Fibroblast of lung (primary cell): ENCODE measurements at regions not wholly inside any gene's neighbourhood (a gene's known extent, or its start where the extent isn't known, plus 50 kb on each side); places are given as distances from the start of the nearest gene placed in this dataset.

ENCODE experiments used
- EZH2 ChIP-seq: IDR thresholded peaks from 2 replicates; pipeline ENCODE4 v1.5.1; 2012; ENCODE audit warnings: low read length, control low read depth, mild to moderate bottlenecking; ENCODE audit errors: missing control alignments
- TF ChIP-seq, protein P1 (sequence below), 2 donors: IDR thresholded peaks in 1 of 2; conservative IDR thresholded peaks in 1 of 2; 1 replicate in 1 of 2; 2 replicates in 1 of 2; pipeline ENCODE4 v1.5.1; 2011 to 2012; ENCODE audit warnings: low read length in 2 of 2, control low read depth in 1 of 2, inconsistent platforms in 1 of 2, low read depth in 1 of 2, mild to moderate bottlenecking in 1 of 2

DNA sequence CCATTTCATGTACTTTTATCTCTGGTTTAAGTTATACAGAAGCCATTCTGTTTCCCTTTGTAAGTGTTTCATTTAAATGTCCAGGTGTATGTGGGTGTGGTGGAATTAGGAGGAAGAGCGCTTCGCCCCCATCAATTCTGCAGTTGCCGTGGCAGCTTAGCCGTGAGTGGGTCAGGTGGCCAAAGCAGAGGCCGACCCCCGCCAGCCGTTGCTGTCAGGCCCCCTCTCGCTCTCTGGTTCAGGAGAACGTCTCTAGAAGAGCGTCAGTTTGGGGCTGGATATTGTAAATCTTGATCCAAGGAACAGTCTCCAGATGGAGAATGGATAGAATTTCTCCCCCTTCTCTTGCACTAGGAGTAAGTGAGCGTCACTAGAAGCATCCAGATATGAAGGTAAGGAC is 367.4 kb downstream of the FOXA2 start:
- TF ChIP-seq, protein P1, sequence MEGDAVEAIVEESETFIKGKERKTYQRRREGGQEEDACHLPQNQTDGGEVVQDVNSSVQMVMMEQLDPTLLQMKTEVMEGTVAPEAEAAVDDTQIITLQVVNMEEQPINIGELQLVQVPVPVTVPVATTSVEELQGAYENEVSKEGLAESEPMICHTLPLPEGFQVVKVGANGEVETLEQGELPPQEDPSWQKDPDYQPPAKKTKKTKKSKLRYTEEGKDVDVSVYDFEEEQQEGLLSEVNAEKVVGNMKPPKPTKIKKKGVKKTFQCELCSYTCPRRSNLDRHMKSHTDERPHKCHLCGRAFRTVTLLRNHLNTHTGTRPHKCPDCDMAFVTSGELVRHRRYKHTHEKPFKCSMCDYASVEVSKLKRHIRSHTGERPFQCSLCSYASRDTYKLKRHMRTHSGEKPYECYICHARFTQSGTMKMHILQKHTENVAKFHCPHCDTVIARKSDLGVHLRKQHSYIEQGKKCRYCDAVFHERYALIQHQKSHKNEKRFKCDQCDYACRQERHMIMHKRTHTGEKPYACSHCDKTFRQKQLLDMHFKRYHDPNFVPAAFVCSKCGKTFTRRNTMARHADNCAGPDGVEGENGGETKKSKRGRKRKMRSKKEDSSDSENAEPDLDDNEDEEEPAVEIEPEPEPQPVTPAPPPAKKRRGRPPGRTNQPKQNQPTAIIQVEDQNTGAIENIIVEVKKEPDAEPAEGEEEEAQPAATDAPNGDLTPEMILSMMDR (conservative IDR thresholded peaks at IDR 0.05 in 1 of 2, IDR thresholded peaks at IDR 0.05 in 1 of 2; ENCODE audit: low read depth in 1 of 2, low read length in 2 of 2) = no peak
- no peak for TF ChIP-seq EZH2
